ENCODE measurements at regions not wholly inside any gene's neighbourhood (a gene's known extent, or its start where the extent isn't known, plus 50 kb on each side); places are given as distances from the start of the nearest gene placed in this dataset.
"Not testable (repeated sequence)": the region's sequence is repeated elsewhere in the genome, so short reads cannot be mapped to it uniquely, and the experiment has no call there.

DNA sequence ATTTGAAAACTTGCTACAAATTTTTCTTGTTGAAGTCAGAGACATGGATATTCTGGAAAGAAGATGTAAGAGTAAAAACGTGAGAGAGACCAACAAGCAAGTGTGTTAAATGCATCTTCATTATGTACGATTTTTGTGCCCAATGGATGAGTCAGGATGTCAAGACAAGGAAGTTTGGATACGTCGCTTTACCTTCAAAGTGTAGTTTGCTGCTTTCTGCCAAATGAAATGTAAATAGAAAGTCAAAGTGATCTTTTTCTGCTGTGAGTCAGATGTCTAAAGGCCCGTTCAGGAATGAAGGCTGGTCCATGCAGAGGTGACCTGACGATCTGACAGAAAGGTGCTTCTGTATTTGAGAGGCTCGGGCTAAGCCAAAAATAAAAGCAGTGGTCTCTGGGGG, 273.1 kb upstream of the PIK3R1 start:
- DNase-seq (ENCODE audit: low read depth): peak; percentile 1

DNA sequence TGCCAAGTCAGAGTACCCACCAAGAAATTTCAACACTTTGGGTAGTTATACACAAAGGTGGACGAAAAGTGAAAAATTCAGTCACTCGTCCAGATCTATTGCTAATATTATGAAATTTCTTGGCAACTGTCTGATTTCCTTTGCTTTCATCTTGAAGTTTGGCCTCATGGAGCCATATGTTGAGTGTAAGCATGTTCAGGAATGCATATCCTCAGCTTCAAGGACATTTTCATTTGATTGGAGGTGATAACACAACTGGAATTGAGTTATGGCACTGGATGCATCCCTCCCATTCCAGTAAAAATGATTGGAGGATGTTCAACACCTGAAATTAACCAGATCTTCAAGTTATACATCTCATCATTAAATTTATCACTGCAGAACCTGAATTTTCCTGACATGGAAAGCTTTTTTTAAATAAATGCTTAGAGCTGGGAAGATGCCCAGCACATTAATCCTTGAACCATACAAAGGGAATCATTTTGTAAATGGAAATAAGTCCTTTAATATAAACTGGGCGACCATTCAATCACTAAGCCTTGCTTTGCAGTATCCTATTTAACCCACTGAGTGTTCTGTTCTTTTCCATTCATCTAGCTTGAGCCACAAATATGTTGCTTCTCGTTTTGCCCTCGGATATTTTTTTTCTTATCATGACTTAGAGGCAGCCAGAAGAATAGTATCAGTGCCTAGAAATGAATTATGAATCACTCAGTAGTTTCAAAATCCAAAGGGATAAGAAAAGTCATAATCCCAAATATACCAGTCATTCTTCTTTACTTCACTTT, 273.7 kb upstream of the PIK3R1 start:
- DNase-seq (ENCODE audit: low read depth): no peak

- DNase-seq (ENCODE audit: low read depth): no peak
Measured at GRCh38 chr5:67935908-67936566, 279.5 kb upstream of the PIK3R1 start.

DNA sequence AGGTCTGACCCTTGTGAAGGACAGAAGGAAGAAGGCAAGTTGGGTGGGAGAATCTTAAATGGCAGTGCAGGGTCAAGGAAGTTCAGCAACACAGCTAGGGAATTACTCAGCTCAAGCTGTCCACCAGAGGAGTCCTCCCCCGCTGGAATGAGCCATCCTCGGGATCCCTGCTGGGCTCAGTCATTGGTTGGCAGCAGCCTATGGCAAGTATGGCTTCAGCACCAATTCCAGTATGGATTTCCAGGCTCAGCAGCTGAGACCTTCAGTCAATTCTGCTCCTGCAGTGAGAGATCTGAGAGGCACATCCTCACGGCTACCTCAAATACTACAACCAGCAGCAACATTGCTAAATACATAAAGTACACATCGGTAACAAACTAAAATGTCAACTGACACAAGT, 280.6 kb upstream of the PIK3R1 start:
- peak; percentile 23 for DNase-seq (ENCODE audit: low read depth)

DNA sequence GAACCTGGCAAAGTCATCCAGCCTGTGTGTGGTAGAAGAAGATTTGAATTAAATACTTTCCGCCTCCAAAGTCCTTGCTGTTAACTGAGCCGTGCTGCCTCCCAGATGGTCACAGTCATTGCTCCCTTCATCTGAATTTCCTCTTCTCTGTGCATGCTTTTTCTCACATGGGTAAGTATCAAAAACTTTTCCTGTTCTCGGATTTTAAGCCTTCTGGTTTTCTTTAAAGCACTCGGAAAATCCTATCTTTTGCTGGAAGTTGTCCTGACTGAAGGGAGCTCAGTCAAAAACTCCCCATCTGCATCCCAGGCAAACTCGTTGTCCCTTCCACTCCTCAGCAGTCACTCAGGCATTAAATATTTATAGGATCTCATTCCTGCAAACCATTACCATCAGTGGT, 290.0 kb upstream of the PIK3R1 start:
- DNase-seq (ENCODE audit: low read depth): no peak

DNA sequence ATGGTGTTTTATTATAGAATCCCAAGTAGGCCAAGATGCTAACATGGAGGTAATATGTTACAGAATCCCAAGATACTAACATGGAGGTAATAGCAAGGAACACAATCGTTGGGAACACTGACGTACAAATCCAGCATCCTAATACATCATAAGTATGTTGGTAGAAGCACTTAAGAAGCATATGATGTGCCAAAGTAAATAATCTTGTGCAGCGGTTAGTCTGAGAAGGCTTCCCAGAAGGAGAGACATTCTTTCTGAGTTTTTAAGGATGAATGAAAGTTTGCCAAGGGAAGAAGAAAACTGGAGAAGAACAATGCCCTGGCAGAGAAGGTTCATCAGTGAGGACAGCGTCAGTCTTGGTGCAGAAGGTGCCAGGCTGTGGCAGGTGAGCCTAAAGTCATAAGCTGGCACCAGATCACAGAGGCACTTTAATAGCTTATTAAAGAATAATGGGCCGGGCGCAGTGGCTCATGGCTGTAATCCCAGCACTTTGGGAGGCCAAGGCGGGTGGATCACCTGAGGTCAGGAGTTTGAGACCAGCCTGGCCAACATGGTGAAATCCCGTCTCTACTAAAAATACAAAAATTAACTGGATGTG, 294.5 kb upstream of the PIK3R1 start:
- no peak for DNase-seq (ENCODE audit: low read depth)

GRCh38 chr5:67919532-67919931, 296.0 kb upstream of the PIK3R1 start:
- DNase-seq (ENCODE audit: low read depth): not testable (repeated sequence)

DNA sequence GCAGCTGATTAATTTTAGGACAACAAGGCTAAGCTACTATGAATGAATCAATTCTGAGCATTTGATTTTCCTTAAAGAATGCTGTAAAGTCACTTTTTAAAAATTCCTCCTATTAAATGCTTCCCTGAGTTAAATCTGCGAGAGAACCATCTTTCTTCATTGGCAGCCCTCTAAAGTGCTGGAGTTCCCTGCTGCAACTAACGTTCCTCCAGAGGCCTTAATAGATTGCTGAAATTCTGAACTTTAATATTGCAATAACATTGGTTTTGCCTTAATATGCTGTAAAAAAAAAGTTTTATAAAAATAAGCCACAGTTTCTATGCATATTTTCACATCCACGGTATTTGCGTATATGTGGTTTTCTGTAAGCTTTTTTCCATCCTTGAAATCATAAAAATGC, 298.0 kb upstream of the PIK3R1 start:
- DNase-seq (ENCODE audit: low read depth): no peak

DNA sequence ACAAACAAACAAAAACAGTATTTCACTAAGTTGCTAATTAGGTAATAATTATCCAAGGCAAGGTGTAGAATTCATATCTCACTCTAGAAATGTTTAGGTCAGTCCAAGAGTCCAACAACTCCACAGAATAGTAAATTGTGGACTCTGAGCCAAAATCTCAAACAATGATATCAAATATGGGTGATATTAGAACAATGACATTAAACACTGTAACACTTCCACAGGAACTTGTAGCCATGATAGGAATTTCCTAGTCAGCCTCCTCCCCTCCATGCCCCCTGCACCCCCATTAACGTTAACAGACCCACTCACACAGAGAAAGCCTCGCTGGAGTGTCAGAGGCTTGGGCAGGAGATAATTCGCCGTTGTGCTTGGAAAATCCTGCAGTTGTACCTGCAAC, 305.0 kb upstream of the PIK3R1 start:
- DNase-seq (ENCODE audit: low read depth): no peak

DNA sequence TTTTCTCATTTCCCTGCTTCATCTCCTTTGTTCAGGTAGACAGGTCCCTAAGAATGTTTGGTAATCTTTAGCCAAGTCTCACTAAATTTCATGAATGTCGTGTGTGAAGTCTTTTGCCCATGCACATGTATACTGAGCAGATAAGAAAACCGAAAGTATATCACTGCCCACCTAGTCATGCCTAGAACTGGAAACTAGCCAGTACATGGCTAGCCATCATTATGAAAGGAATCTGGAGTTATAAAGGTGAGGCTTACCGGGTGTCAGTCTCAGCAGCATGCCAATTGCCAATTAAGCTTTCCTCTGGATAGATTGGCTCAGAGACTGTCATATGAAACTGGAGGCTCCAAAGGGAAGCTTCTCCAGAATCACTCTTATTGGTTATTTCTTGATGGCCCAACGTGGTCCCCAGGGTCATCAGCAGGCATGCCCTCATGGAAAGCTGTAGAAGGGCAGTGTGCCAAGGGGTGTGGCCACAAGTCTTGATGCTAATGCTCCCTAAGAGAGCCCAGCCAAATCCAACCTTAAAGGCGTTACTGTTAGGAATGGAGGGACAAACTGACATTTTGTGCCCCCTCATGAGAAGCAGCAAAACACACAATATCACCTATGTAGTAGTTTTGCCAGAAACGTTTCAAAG, 307.3 kb upstream of the PIK3R1 start:
- DNase-seq (ENCODE audit: low read depth): no peak

DNA sequence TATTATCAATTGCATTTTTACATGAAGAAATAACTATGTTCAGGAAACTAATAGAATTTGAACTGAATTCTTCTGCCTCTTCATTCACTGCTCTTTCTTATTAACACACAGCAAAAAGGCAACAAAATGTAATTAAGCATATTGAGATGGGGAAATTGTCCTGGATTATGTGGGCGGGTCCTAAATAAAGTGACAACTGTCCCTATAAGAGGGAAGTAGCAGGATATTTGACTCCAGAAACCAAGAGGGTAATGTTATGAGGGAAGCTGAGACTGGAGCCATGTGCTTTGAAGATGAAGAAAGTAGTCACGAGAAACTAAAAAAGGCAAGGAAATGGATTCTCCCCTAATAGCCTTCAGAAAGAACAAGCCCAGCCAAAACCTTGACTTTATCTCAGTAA, 311.2 kb upstream of the PIK3R1 start:
- no peak for DNase-seq (ENCODE audit: low read depth)

- DNase-seq (ENCODE audit: low read depth): no peak
Measured at GRCh38 chr5:67903656-67904055, 311.9 kb upstream of the PIK3R1 start.

DNA sequence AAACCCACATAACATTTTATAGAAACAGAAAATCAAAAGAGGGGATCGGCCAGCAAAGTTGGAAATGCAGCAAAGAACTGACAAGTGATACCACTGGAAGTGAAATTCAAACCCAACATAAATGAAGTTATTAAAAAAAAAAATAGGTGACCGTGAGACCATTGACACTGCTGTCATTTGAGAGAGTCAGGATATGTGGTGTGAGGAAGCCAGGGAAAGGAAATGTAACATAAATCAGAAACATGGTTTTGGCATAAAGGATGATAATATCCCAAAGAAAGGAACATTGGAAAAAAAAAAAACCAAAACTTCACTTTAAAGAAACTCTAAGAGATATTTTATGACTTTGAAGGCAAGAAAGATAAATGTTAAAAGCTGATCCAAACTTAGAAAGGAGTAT, 312.4 kb upstream of the PIK3R1 start:
- no peak for DNase-seq (ENCODE audit: low read depth)

DNA sequence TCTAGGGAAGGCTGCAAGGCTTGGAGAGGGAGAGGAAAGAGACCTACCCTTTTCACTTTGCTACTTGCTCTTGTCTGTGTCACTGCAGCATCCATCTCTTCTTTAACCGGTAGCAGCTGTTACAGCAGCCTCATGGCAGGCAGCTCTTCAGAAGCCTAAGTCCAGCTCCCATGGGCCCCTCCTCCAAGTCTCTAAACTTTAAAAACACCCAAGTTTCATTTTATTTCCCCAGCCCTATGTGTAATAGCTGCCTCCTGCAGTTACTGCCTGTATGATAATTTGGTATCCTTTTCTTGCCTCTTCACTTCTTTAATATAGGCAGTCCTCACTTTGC, 313.1 kb upstream of the PIK3R1 start:
- no peak for DNase-seq (ENCODE audit: low read depth)

DNA sequence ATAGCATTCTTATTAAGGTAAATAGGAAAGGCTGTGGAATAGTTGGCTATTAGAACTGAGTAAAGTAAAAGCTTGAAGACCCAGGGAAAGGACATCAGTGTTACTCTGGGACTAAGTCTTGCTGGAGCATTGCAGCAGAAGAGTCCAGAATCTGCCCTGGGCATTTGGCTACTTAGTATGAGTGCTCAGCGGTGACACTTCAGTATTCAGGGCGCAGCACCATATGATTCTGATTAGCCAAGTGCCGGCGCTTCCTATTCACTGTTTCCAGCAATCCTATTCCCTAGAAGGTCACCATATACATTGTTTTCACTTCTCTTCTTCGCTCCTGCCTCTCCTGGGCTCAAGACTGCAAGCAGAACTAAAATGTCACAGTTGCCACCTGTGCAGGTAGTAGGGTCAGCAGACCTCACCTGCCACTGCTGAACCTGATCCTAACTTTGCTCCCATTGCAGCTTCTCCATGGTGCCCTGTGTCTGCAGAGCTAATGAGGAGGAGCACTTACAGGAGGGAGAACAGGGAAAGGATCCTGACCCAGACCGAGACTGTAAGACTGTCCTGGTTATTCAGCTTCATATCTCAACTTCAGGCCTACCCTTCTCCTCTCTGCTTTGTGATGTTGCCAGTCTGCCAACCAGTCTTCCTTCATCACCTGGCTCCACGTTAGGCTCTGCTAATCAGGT, 313.6 kb upstream of the PIK3R1 start:
- no peak for DNase-seq (ENCODE audit: low read depth)

DNA sequence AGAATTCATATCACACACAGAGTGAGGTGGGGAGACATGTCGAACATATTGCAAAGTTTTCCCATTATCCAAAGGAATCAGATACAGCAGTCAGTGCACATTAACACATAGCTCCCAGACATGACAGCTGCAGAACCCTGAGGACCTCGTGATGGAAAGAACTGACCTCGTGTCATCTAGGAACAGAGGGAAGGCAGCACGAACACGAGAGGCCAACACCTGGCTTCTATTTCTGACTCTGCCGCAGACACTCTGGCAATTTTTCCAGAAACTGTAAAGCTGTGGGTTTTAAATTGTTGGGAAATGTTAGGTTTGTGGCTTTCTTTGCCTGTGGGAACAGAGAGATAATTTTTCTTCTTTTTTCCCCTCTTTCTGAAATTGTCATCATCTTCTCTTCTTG, 315.0 kb upstream of the PIK3R1 start:
- DNase-seq (ENCODE audit: low read depth): no peak

- DNase-seq (ENCODE audit: low read depth): no peak
Measured at GRCh38 chr5:67897980-67898379, 317.6 kb upstream of the PIK3R1 start.

DNA sequence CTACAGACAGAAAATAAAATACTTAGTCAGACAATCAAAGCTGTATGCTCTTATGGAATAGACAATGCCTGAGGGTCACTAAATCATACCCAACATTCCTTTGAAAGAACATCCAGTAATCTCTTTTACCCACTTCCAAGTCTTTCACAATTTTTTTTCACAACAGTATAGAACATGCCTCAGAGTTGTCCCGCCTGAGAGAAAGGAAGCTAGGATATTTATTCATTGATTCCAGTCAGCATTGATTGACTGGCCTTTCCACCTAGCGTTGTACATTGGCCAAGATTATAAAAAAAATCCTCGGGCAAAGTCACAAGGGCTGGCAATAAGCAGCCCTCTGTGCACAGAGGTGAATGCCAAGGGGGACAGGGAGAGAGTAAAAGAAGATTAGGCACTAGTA, 318.1 kb upstream of the PIK3R1 start:
- no peak for DNase-seq (ENCODE audit: low read depth)

DNA sequence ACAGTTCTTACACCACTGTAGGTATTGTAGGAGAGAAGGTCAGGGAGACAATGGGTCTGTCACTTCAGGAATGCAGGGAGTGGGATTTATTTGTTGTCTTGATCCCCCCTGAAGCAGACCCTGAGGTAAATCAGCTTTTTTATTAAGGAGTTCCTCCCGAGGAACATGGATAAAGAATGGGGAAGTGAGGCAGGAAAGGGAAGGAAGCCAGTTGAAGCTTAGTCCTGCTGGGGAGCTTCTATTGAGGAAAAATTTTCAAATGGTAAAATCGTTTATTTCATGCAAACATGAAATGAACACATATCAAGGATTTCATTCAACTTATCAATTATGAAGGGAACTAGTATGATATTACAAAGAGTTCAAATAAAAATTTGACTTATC, 318.6 kb upstream of the PIK3R1 start:
- no peak for DNase-seq (ENCODE audit: low read depth)

GRCh38 chr5:67896311-67896929, 319.1 kb upstream of the PIK3R1 start:
- DNase-seq (ENCODE audit: low read depth): no peak

GRCh38 chr5:67889870-67890269, 325.7 kb upstream of the PIK3R1 start:
- not testable (repeated sequence) for DNase-seq (ENCODE audit: low read depth)
